ENCODE measurements at regions not wholly inside any gene's neighbourhood (a gene's known extent, or its start where the extent isn't known, plus 50 kb on each side); places are given as distances from the start of the nearest gene placed in this dataset.
"Not testable (repeated sequence)": the region's sequence is repeated elsewhere in the genome, so short reads cannot be mapped to it uniquely, and the experiment has no call there.

GRCh38 chr13:111058796-111059506 is 56.2 kb upstream of the ARHGEF7 start:
- H2AFZ ChIP-seq, result no peak overlapping the region
- no peaks in the 10 kb centered on the region for H3F3A ChIP-seq (replicated peaks; ENCODE audit: low read depth)
- H3K27ac ChIP-seq (ENCODE audit: low read depth), result no peak overlapping the region
- ATAC-seq, result no peak
- no peak overlapping the region for H3K4me2 ChIP-seq
- H3K36me3 ChIP-seq (ENCODE audit: insufficient read depth), result no peaks in the 10 kb centered on the region
- Mint-ChIP-seq H3K36me3 (ENCODE audit: low read depth) (peaks cover 9% of the 10 kb centered on the region; the same call in 1 of the 3 replicates), H3K27ac (no peak overlapping the region), H3K27me3 (ENCODE audit: insufficient read depth, low read depth, poor library complexity) (peaks cover 5% of the 10 kb centered on the region), H3K4me1 (peaks cover 20% of the 10 kb centered on the region), H3K4me3 (no peak overlapping the region), H3K9me3 (peaks cover 19% of the 10 kb centered on the region)
- H3K4me1 ChIP-seq (ENCODE audit: insufficient read depth), result peaks cover 15% of the 10 kb centered on the region
- no peak for DNase-seq (ENCODE audit: low spot score)
- H3K9me2 ChIP-seq (ENCODE audit: insufficient read depth), result no peaks in the 10 kb centered on the region
- H3K27me3 ChIP-seq (ENCODE audit: insufficient read depth), result no peaks in the 10 kb centered on the region
- no peaks in the 10 kb centered on the region for H3K79me2 ChIP-seq (replicated peaks; ENCODE audit: insufficient read depth)
- TF ChIP-seq ETS1 (IDR thresholded peaks at IDR 0.05) (no peak), CREB1 (CRISPR knock-in tag; IDR thresholded peaks at IDR 0.05; ENCODE audit: low read depth) (no peak), REST (IDR thresholded peaks at IDR 0.05; ENCODE audit: unreplicated experiment) (no peak), STAT1 (IDR thresholded peaks at IDR 0.05; ENCODE audit: unreplicated experiment) (no peak)
- TF ChIP-seq, protein P1, sequence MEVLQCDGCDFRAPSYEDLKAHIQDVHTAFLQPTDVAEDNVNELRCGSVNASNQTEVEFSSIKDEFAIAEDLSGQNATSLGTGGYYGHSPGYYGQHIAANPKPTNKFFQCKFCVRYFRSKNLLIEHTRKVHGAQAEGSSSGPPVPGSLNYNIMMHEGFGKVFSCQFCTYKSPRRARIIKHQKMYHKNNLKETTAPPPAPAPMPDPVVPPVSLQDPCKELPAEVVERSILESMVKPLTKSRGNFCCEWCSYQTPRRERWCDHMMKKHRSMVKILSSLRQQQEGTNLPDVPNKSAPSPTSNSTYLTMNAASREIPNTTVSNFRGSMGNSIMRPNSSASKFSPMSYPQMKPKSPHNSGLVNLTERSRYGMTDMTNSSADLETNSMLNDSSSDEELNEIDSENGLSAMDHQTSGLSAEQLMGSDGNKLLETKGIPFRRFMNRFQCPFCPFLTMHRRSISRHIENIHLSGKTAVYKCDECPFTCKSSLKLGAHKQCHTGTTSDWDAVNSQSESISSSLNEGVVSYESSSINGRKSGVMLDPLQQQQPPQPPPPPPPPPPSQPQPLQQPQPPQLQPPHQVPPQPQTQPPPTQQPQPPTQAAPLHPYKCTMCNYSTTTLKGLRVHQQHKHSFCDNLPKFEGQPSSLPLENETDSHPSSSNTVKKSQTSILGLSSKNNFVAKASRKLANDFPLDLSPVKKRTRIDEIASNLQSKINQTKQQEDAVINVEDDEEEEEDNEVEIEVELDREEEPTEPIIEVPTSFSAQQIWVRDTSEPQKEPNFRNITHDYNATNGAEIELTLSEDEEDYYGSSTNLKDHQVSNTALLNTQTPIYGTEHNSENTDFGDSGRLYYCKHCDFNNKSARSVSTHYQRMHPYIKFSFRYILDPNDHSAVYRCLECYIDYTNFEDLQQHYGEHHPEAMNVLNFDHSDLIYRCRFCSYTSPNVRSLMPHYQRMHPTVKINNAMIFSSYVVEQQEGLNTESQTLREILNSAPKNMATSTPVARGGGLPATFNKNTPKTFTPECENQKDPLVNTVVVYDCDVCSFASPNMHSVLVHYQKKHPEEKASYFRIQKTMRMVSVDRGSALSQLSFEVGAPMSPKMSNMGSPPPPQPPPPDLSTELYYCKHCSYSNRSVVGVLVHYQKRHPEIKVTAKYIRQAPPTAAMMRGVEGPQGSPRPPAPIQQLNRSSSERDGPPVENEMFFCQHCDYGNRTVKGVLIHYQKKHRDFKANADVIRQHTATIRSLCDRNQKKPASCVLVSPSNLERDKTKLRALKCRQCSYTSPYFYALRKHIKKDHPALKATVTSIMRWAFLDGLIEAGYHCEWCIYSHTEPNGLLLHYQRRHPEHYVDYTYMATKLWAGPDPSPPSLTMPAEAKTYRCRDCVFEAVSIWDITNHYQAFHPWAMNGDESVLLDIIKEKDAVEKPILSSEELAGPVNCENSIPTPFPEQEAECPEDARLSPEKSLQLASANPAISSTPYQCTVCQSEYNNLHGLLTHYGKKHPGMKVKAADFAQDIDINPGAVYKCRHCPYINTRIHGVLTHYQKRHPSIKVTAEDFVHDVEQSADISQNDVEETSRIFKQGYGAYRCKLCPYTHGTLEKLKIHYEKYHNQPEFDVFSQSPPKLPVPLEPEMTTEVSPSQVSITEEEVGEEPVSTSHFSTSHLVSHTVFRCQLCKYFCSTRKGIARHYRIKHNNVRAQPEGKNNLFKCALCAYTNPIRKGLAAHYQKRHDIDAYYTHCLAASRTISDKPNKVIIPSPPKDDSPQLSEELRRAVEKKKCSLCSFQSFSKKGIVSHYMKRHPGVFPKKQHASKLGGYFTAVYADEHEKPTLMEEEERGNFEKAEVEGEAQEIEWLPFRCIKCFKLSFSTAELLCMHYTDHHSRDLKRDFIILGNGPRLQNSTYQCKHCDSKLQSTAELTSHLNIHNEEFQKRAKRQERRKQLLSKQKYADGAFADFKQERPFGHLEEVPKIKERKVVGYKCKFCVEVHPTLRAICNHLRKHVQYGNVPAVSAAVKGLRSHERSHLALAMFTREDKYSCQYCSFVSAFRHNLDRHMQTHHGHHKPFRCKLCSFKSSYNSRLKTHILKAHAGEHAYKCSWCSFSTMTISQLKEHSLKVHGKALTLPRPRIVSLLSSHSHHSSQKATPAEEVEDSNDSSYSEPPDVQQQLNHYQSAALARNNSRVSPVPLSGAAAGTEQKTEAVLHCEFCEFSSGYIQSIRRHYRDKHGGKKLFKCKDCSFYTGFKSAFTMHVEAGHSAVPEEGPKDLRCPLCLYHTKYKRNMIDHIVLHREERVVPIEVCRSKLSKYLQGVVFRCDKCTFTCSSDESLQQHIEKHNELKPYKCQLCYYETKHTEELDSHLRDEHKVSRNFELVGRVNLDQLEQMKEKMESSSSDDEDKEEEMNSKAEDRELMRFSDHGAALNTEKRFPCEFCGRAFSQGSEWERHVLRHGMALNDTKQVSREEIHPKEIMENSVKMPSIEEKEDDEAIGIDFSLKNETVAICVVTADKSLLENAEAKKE (CRISPR knock-in tag; IDR thresholded peaks at IDR 0.05), result no peak
- no peak overlapping the region for H3K4me3 ChIP-seq
- no peaks in the 10 kb centered on the region for H4K20me1 ChIP-seq (replicated peaks; ENCODE audit: insufficient read depth)

- not testable (repeated sequence) for H3K27me3 ChIP-seq (ENCODE audit: insufficient read depth); H3K4me1 ChIP-seq (ENCODE audit: insufficient read depth); H3K27ac ChIP-seq (ENCODE audit: low read depth); H2AFZ ChIP-seq; H3K9me2 ChIP-seq (ENCODE audit: insufficient read depth); DNase-seq (ENCODE audit: low spot score); H4K20me1 ChIP-seq (replicated peaks; ENCODE audit: insufficient read depth); ATAC-seq; H3K27me3 Mint-ChIP-seq (ENCODE audit: insufficient read depth, low read depth, poor library complexity); H3K36me3 ChIP-seq (ENCODE audit: insufficient read depth); H3K36me3 Mint-ChIP-seq (ENCODE audit: low read depth); H3K79me2 ChIP-seq (replicated peaks; ENCODE audit: insufficient read depth); H3K27ac Mint-ChIP-seq; H3K4me2 ChIP-seq; H3K4me3 Mint-ChIP-seq; H3F3A ChIP-seq (replicated peaks; ENCODE audit: low read depth); H3K4me3 ChIP-seq
- H3K4me1 Mint-ChIP-seq, result peaks cover 14% of the 10 kb centered on the region
- H3K9me3 Mint-ChIP-seq, result peaks cover 19% of the 10 kb centered on the region
Observed at GRCh38 chr13:111058339-111058738, 56.8 kb upstream of the ARHGEF7 start.

DNA sequence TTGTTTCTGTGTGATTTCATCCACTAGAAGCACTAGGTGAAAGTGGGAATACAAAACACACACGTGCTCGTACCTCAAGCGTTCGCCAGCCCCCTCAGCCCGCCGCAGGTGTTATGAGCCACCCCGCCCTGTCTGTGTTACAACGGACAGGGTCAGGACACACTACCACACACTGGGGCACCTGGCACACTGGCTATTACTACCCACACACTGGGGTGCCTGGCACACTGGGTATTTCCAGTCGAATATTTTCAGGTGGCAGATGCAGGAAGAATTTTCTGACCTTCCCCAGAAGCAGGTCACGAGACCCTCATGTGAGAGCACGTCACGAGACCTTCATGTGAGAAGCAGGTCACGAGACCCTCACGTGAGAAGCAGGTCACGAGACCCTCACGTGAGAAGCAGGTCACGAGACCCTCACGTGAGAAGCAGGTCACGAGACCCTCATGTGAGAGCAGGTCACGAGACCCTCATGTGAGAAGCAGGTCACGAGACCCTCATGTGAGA is 63.3 kb upstream of the ARHGEF7 start:
- not testable (repeated sequence) for H3K36me3 ChIP-seq (ENCODE audit: insufficient read depth); ATAC-seq; H3K4me3 ChIP-seq; H3K4me2 ChIP-seq; H3K79me2 ChIP-seq (replicated peaks; ENCODE audit: insufficient read depth); H3K9me3 Mint-ChIP-seq; H3K9me2 ChIP-seq (ENCODE audit: insufficient read depth); H4K20me1 ChIP-seq (replicated peaks; ENCODE audit: insufficient read depth); H2AFZ ChIP-seq; H3F3A ChIP-seq (replicated peaks; ENCODE audit: low read depth); H3K4me3 Mint-ChIP-seq; H3K27me3 ChIP-seq (ENCODE audit: insufficient read depth); DNase-seq (ENCODE audit: low spot score); H3K27me3 Mint-ChIP-seq (ENCODE audit: insufficient read depth, low read depth, poor library complexity); H3K4me1 Mint-ChIP-seq; H3K27ac ChIP-seq (ENCODE audit: low read depth); H3K36me3 Mint-ChIP-seq (ENCODE audit: low read depth); H3K27ac Mint-ChIP-seq; H3K4me1 ChIP-seq (ENCODE audit: insufficient read depth)

All from GM23338 (cell line).